GM23338 (cell line): ENCODE measurements at regions not wholly inside any gene's neighbourhood (a gene's known extent, or its start where the extent isn't known, plus 50 kb on each side); places are given as distances from the start of the nearest gene placed in this dataset.

Experiments
- CREB1 ChIP-seq: fragments of 250-450 bp; sonication (Bioruptor Pico); IDR thresholded peaks from 2 replicates; pipeline ENCODE4 v1.5.0; 2020; ENCODE audit warnings: low read depth, mild to moderate bottlenecking, moderate library complexity
- CTCF ChIP-seq, 2 experiments: fragments of 200-600 bp in 1 of 2; sonication (generic) in 1 of 2; conservative IDR thresholded peaks; 2 replicates each; pipeline versions ENCODE4 v1.5.1 to v1.6.1; 2016 to 2017; ENCODE audit warnings: antibody characterized with exemption in 2 of 2, low read depth in 2 of 2, mild to moderate bottlenecking in 2 of 2, moderate library complexity in 1 of 2
- ETS1 ChIP-seq: IDR thresholded peaks from 2 replicates; pipeline ENCODE4 v1.6.1; 2016; ENCODE audit warnings: antibody characterized with exemption
- EZH2 ChIP-seq: fragments of 200-600 bp; sonication (generic); IDR thresholded peaks from one replicate; pipeline ENCODE4 v1.8.0; 2017; ENCODE audit warnings: antibody characterized with exemption, mild to moderate bottlenecking, low read depth; ENCODE audit not compliant: unreplicated experiment
- EZH2phosphoT487 ChIP-seq: fragments of 200-600 bp; sonication (generic); IDR thresholded peaks from one replicate; pipeline ENCODE4 v1.8.1; 2018; ENCODE audit warnings: antibody characterized with exemption; ENCODE audit not compliant: unreplicated experiment
- JUNB ChIP-seq: IDR thresholded peaks from one replicate; pipeline ENCODE4 v1.6.1; 2016; ENCODE audit warnings: antibody characterized with exemption; ENCODE audit not compliant: unreplicated experiment
- NANOG ChIP-seq: IDR thresholded peaks from 2 replicates; pipeline ENCODE4 v1.6.1; 2016; ENCODE audit warnings: antibody characterized with exemption, borderline replicate concordance
- POLR2AphosphoS5 ChIP-seq: IDR thresholded peaks from 2 replicates; pipeline ENCODE4 v1.6.1; 2016; ENCODE audit warnings: antibody characterized with exemption, low read depth
- REST ChIP-seq: IDR thresholded peaks from one replicate; pipeline ENCODE4 v1.6.1; 2018; ENCODE audit warnings: antibody characterized with exemption; ENCODE audit not compliant: unreplicated experiment
- STAT1 ChIP-seq: IDR thresholded peaks from one replicate; pipeline ENCODE4 v1.6.1; 2016; ENCODE audit warnings: antibody characterized with exemption; ENCODE audit not compliant: unreplicated experiment
- ZNF114 ChIP-seq: fragments of 250-450 bp; sonication (Bioruptor Pico); IDR thresholded peaks from 2 replicates; pipeline ENCODE4 v1.5.0; 2020; ENCODE audit warnings: mild to moderate bottlenecking, moderate library complexity
- ZNF331 ChIP-seq: fragments of 250-450 bp; sonication (Bioruptor Pico); IDR thresholded peaks from 2 replicates; pipeline ENCODE4 v1.5.0; 2020; ENCODE audit warnings: low read depth, mild to moderate bottlenecking, moderate library complexity
- ZNF462 ChIP-seq: fragments of 250-450 bp; sonication (Bioruptor Pico); IDR thresholded peaks from 2 replicates; pipeline ENCODE4 v1.5.0; 2020; ENCODE audit warnings: mild to moderate bottlenecking, moderate library complexity

GRCh38 chr2:8297376-8298231 lies 384.3 kb upstream of the ID2 start:
- no peak for TF ChIP-seq CREB1
- no peak for TF ChIP-seq CTCF (conservative IDR thresholded peaks at IDR 0.05; ENCODE audit: low read depth in 2 of 2)
- no peak for TF ChIP-seq ZNF114 (CRISPR knock-in tag)
- TF ChIP-seq NANOG, result no peak
- TF ChIP-seq REST, result no peak
- no peak for TF ChIP-seq EZH2
- TF ChIP-seq POLR2AphosphoS5, result no peak
- no peak for TF ChIP-seq EZH2phosphoT487
- no peak for TF ChIP-seq JUNB
- no peak for TF ChIP-seq ETS1
- no peak for TF ChIP-seq STAT1
- TF ChIP-seq ZNF331 (CRISPR knock-in tag), result no peak
- TF ChIP-seq ZNF462 (CRISPR knock-in tag), result no peak
